ENCODE measurements at regions not wholly inside any gene's neighbourhood (a gene's known extent, or its start where the extent isn't known, plus 50 kb on each side); places are given as distances from the start of the nearest gene placed in this dataset.
A peak's percentile ranks its signal among the peaks of the same experiment; 100 is the strongest.

- ChIA-PET POLR2A (ENCODE audit: low non-redundant PET) (no interaction called here), CTCF (no interaction called here)
- no peak overlapping the region for H3K27ac ChIP-seq
- no peak for TF ChIP-seq CTCF (conservative IDR thresholded peaks at IDR 0.05; ENCODE audit: low read depth)
- no peak for DNase-seq (ENCODE audit: low spot score)
Observed at GRCh38 chr2:35421485-35421884, 934.1 kb upstream of the CRIM1 start.

GRCh38 chr2:35417293-35417692 is 938.3 kb upstream of the CRIM1 start:
- no peak for TF ChIP-seq CTCF (conservative IDR thresholded peaks at IDR 0.05; ENCODE audit: low read depth)
- DNase-seq (ENCODE audit: low spot score) = no peak
- CTCF ChIA-PET = no interaction called here
- POLR2A ChIA-PET (ENCODE audit: low non-redundant PET) = no interaction called here
- no peak overlapping the region for H3K27ac ChIP-seq

- no peak for DNase-seq (ENCODE audit: low spot score)
- no peak for TF ChIP-seq CTCF (conservative IDR thresholded peaks at IDR 0.05; ENCODE audit: low read depth)
- CTCF ChIA-PET = no interaction called here
- H3K27ac ChIP-seq = no peak overlapping the region
- POLR2A ChIA-PET (ENCODE audit: low non-redundant PET) = no interaction called here
Observed at GRCh38 chr2:35416391-35417140, 939.0 kb upstream of the CRIM1 start.

GRCh38 chr2:35415942-35416341 is 939.6 kb upstream of the CRIM1 start:
- ChIA-PET CTCF (no interaction called here), POLR2A (ENCODE audit: low non-redundant PET) (interaction anchor here (0.7 kb wide), 1 partner anchor 33 kb away, joined by 6 read pairs; no protein-coding TSS in a partner anchor)
- no peak for TF ChIP-seq CTCF (conservative IDR thresholded peaks at IDR 0.05; ENCODE audit: low read depth)
- DNase-seq (ENCODE audit: low spot score) = no peak
- no peak overlapping the region for H3K27ac ChIP-seq

GRCh38 chr2:35415282-35415681 is 940.3 kb upstream of the CRIM1 start:
- CTCF ChIA-PET = no interaction called here
- no peak for DNase-seq (ENCODE audit: low spot score)
- POLR2A ChIA-PET (ENCODE audit: low non-redundant PET) = interaction anchor here (0.7 kb wide), 1 partner anchor 32 kb away, joined by 6 read pairs; no protein-coding TSS in a partner anchor

GRCh38 chr2:35410431-35411061 is 945.0 kb upstream of the CRIM1 start:
- CTCF ChIA-PET = interaction anchor here (0.6 to 1.7 kb wide), 21 partner anchors 9 to 1677 kb away, joined by 3 to 8 read pairs (median 4); no protein-coding TSS in a partner anchor
- peak; percentile 87 for TF ChIP-seq CTCF (conservative IDR thresholded peaks at IDR 0.05; ENCODE audit: low read depth)
- no peak overlapping the region for H3K27ac ChIP-seq
- peak; percentile 34 for DNase-seq (ENCODE audit: low spot score)
- POLR2A ChIA-PET (ENCODE audit: low non-redundant PET) = no interaction called here

More at GRCh38 chr2:35415282-35415681, 940.3 kb upstream of the CRIM1 start:
- TF ChIP-seq CTCF (conservative IDR thresholded peaks at IDR 0.05; ENCODE audit: low read depth) = 0 out of 2 replicates have a peak, but pooled peaks have one; percentile 9
- no peak overlapping the region for H3K27ac ChIP-seq
